IMR-90 (cell line): ENCODE measurements at regions not wholly inside any gene's neighbourhood (a gene's known extent, or its start where the extent isn't known, plus 50 kb on each side); places are given as distances from the start of the nearest gene placed in this dataset.

ENCODE experiments used
- ATAC-seq: fragments of 200-7000 bp; cut with Tn5 transposase; 2 replicates; pipeline ENCODE4 v1.9.1; 2020; ENCODE audit warnings: low read depth, mild to moderate bottlenecking, moderate library complexity
- BruUV-seq: library from RNA; stranded (reverse); fragments of 400-500 nt; replicated peaks from 2 replicates; lab custom pipeline; 2021; lab: Mats Ljungman, UMichigan
- CTCF ChIA-PET: fragments of 300-600 bp; formaldehyde crosslinking; extraction: SDS; loops from one replicate; lab custom pipeline; 2021; ENCODE audit warnings: antibody characterized with exemption; lab: Yijun Ruan, JAX
- POLR2A ChIA-PET: fragments of 300-600 bp; sonication (Branson Sonifier 250); formaldehyde crosslinking; loops from one replicate; lab custom pipeline; 2022; ENCODE audit warnings: antibody characterized with exemption; ENCODE audit not compliant: unreplicated experiment; lab: Charles Lee
- DNase-seq: peaks from one replicate; pipeline ENCODE4 v3.0.0; 2013
- H2AFZ ChIP-seq: replicated peaks from 2 replicates; pipeline ENCODE3; 2013; ENCODE audit warnings: low read length, mild to moderate bottlenecking; ENCODE audit not compliant: poor library complexity
- H2AK5ac ChIP-seq: 2 replicates; pipeline ENCODE4 v1.6.1; 2013; ENCODE audit warnings: low read depth, low read length, inconsistent platforms
- H2AK9ac ChIP-seq: replicated peaks from 2 replicates; pipeline ENCODE3; 2013; ENCODE audit warnings: mild to moderate bottlenecking, low read depth, low read length, moderate library complexity; ENCODE audit not compliant: poor library complexity
- H2BK120ac ChIP-seq: 2 replicates; pipeline ENCODE4 v1.6.1; 2013; ENCODE audit warnings: low read depth, low read length, inconsistent platforms
- H2BK15ac ChIP-seq: 3 replicates; pipeline ENCODE4 v1.6.1; 2013; ENCODE audit warnings: low read depth, low read length, inconsistent platforms
- H2BK20ac ChIP-seq: 2 replicates; pipeline ENCODE4 v1.6.1; 2013; ENCODE audit warnings: low read depth, mild to moderate bottlenecking, inconsistent platforms, low read length, moderate library complexity
- H2BK5ac ChIP-seq: 2 replicates; pipeline ENCODE4 v1.6.1; 2013; ENCODE audit warnings: mild to moderate bottlenecking, low read depth, low read length, inconsistent platforms; ENCODE audit not compliant: poor library complexity, severe bottlenecking
- H3K14ac ChIP-seq: replicated peaks from 2 replicates; pipeline ENCODE4 v1.6.1; 2013; ENCODE audit warnings: low read depth, low read length, inconsistent platforms
- H3K18ac ChIP-seq: 2 replicates; pipeline ENCODE4 v1.6.1; 2013; ENCODE audit warnings: low read depth, low read length, control low read depth
- H3K23ac ChIP-seq: 2 replicates; pipeline ENCODE4 v1.6.1; 2013; ENCODE audit warnings: low read depth, low read length, inconsistent platforms
- H3K27ac ChIP-seq: 2 replicates; pipeline ENCODE4 v1.5.1; 2013; ENCODE audit warnings: mild to moderate bottlenecking, control low read depth, low read length; ENCODE audit not compliant: insufficient read depth
- H3K27me3 ChIP-seq: 2 replicates; pipeline ENCODE4 v1.6.1; 2013; ENCODE audit warnings: low read length; ENCODE audit not compliant: control insufficient read depth, insufficient read depth
- H3K36me3 ChIP-seq: 2 replicates; pipeline ENCODE4 v1.6.1; 2013; ENCODE audit warnings: low read length, mixed read lengths; ENCODE audit not compliant: control insufficient read depth, insufficient read depth
- H3K4ac ChIP-seq: 2 replicates; pipeline ENCODE4 v1.6.1; 2013; ENCODE audit warnings: low read depth, low read length, inconsistent platforms
- H3K4me1 ChIP-seq: 2 replicates; pipeline ENCODE4 v1.6.1; 2013; ENCODE audit warnings: low read length, mixed read lengths; ENCODE audit not compliant: control insufficient read depth, insufficient read depth
- H3K4me2 ChIP-seq: 2 replicates; pipeline ENCODE4 v1.6.1; 2013; ENCODE audit warnings: low read depth, mild to moderate bottlenecking, control low read depth, low read length, moderate library complexity
- H3K4me3 ChIP-seq: 2 replicates; pipeline ENCODE4 v1.5.1; 2013; ENCODE audit warnings: low read depth, mild to moderate bottlenecking, control low read depth, low read length, moderate library complexity; ENCODE audit not compliant: insufficient read depth
- H3K56ac ChIP-seq: 2 replicates; pipeline ENCODE4 v1.6.1; 2013; ENCODE audit warnings: low read length, inconsistent platforms; ENCODE audit not compliant: insufficient read depth; ENCODE audit errors: extremely low read depth
- H3K79me1 ChIP-seq, 2 experiments: 2 replicates each; pipeline ENCODE4 v1.6.1; 2013; ENCODE audit warnings: low read length in 2 of 2, inconsistent platforms in 1 of 2, low read depth in 1 of 2
- H3K9ac ChIP-seq: 2 replicates; pipeline ENCODE4 v1.6.1; 2013; ENCODE audit warnings: low read depth, low read length, control low read depth
- H3K9me1 ChIP-seq: 2 replicates; pipeline ENCODE4 v1.6.1; 2013; ENCODE audit warnings: low read length, inconsistent platforms; ENCODE audit not compliant: insufficient read depth
- H3K9me3 ChIP-seq: 2 replicates; pipeline ENCODE4 v1.6.1; 2013; ENCODE audit warnings: low read length; ENCODE audit not compliant: control insufficient read depth, insufficient read depth
- H4K20me1 ChIP-seq: 2 replicates; pipeline ENCODE4 v1.6.1; 2013; ENCODE audit warnings: low read length, inconsistent platforms; ENCODE audit not compliant: insufficient read depth
- H4K5ac ChIP-seq: 2 replicates; pipeline ENCODE4 v1.6.1; 2013; ENCODE audit warnings: mild to moderate bottlenecking, low read depth, low read length, control low read depth
- H4K8ac ChIP-seq, 2 experiments: 2 replicates each; pipeline ENCODE4 v1.6.1; 2013; ENCODE audit warnings: low read depth in 2 of 2, low read length in 2 of 2, control low read depth in 1 of 2, inconsistent platforms in 1 of 2
- H4K91ac ChIP-seq: 2 replicates; pipeline ENCODE4 v1.6.1; 2013; ENCODE audit warnings: low read depth, low read length, inconsistent platforms; ENCODE audit not compliant: insufficient read depth
- BHLHE40 ChIP-seq: fragments of 150-350 bp; IDR thresholded peaks from 2 replicates; pipeline ENCODE4 v1.6.1; 2016; ENCODE audit warnings: mild to moderate bottlenecking, low read depth, low read length
- CEBPB ChIP-seq: IDR thresholded peaks from 2 replicates; pipeline ENCODE4 v1.6.1; 2012; ENCODE audit warnings: low read depth, low read length, improper control_type of control experiment
- CHD1 ChIP-seq: IDR thresholded peaks from 2 replicates; pipeline ENCODE4 v1.6.1; 2012; ENCODE audit warnings: low read depth, low read length, improper control_type of control experiment
- CTCF ChIP-seq: conservative IDR thresholded peaks from 2 replicates; pipeline ENCODE4 v1.5.1; 2012; ENCODE audit warnings: mild to moderate bottlenecking, low read depth, low read length, improper control_type of control experiment
- ELK1 ChIP-seq: fragments of 150-350 bp; IDR thresholded peaks from 2 replicates; pipeline ENCODE4 v1.6.1; 2016; ENCODE audit warnings: low read depth, mild to moderate bottlenecking, low read length, moderate library complexity, borderline replicate concordance
- FOS ChIP-seq: fragments of 150-350 bp; IDR thresholded peaks from 2 replicates; pipeline ENCODE4 v1.6.1; 2016; ENCODE audit warnings: low read depth, low read length
- MAFK ChIP-seq: IDR thresholded peaks from 2 replicates; pipeline ENCODE4 v1.6.1; 2012; ENCODE audit warnings: low read depth, low read length, improper control_type of control experiment
- MAZ ChIP-seq: IDR thresholded peaks from 2 replicates; pipeline ENCODE4 v1.6.1; 2012; ENCODE audit warnings: low read depth, mild to moderate bottlenecking, low read length, improper control_type of control experiment, moderate library complexity, borderline replicate concordance
- MXI1 ChIP-seq: IDR thresholded peaks from 2 replicates; pipeline ENCODE4 v1.6.1; 2012; ENCODE audit warnings: low read depth, mild to moderate bottlenecking, low read length, moderate library complexity, borderline replicate concordance
- NFE2L2 ChIP-seq: fragments of 150-350 bp; IDR thresholded peaks from 2 replicates; pipeline ENCODE4 v1.6.1; 2016; ENCODE audit warnings: low read depth, mild to moderate bottlenecking, low read length
- POLR2A ChIP-seq: IDR thresholded peaks from 2 replicates; pipeline ENCODE4 v1.6.1; 2012; ENCODE audit warnings: mild to moderate bottlenecking, low read depth, low read length
- RAD21 ChIP-seq: IDR thresholded peaks from 2 replicates; pipeline ENCODE4 v1.6.1; 2012; ENCODE audit warnings: low read length, improper control_type of control experiment
- RCOR1 ChIP-seq: IDR thresholded peaks from 2 replicates; pipeline ENCODE4 v1.6.1; 2012; ENCODE audit warnings: mild to moderate bottlenecking, low read length, improper control_type of control experiment; ENCODE audit not compliant: insufficient replicate concordance
- RFX5 ChIP-seq: IDR thresholded peaks from 2 replicates; pipeline ENCODE4 v1.8.0; 2012; ENCODE audit warnings: low read depth, mild to moderate bottlenecking, low read length, moderate library complexity
- SMC3 ChIP-seq: fragments of 150-350 bp; IDR thresholded peaks from 2 replicates; pipeline ENCODE4 v1.6.1; 2016; ENCODE audit warnings: low read depth, mild to moderate bottlenecking, antibody characterized with exemption, low read length, moderate library complexity
- USF2 ChIP-seq: fragments of 150-350 bp; IDR thresholded peaks from 2 replicates; pipeline ENCODE4 v1.6.1; 2017; ENCODE audit warnings: mild to moderate bottlenecking, antibody characterized with exemption, low read length, low read depth
- WGBS, 2 experiments: methylation state at CpG; one replicate each; pipeline versions ENCODE4 v1.1.5 to v1.1.7; 2013; ENCODE audit warnings: missing lambda C conversion rate in 2 of 2; ENCODE audit not compliant: insufficient read length in 1 of 2; ENCODE audit errors: extremely low coverage in 2 of 2; 5-methylcytosine and 5-hydroxymethylcytosine counted together
- dilution Hi-C: fragments of 300-500 bp; cut with HindIII; formaldehyde crosslinking; loops from one replicate; pipeline ENCODE4 v1.14.3; 2018; ENCODE audit warnings: low sequenced_read_pairs; ENCODE audit not compliant: unreplicated experiment
- in situ Hi-C: fragments of 300-500 bp; cut with MboI; formaldehyde crosslinking; loops from 3 replicates; pipeline ENCODE4 v1.14.3; 2019; ENCODE audit warnings: low sequenced_read_pairs, inconsistent platforms, mixed read lengths
- intact Hi-C: fragments of 100-400 bp; cut with micrococcal nuclease; formaldehyde crosslinking; loops from 2 replicates; pipeline ENCODE4 v1.10.0; 2022

GRCh38 chr4:150007512-150007911 lies 70.7 kb upstream of the DCLK2 start:
- Histone ChIP-seq H3K56ac (no peak overlapping the region), H3K27me3 (no peaks in the 10 kb centered on the region)
- intact Hi-C loops, result no loop called here

More at GRCh38 chr4:150007512-150007911, 70.7 kb upstream of the DCLK2 start:
- no peaks in the 10 kb centered on the region for H3K36me3 ChIP-seq
- POLR2A ChIA-PET, result interaction anchor here (0.6 kb wide), 1 partner anchor 9 kb away, joined by 3 read pairs; no protein-coding TSS in a partner anchor
- peak overlapping the region; percentile 14 for H3K18ac ChIP-seq
- H3K14ac ChIP-seq, result peak overlapping the region; percentile 2; the same call in 1 of the 2 replicates
- WGBS, 2 experiments, result 0% methylated on average over 1 of the region's 3 CpGs; no CpG with 5 or more reads in 1 of the 2 experiments
- TF ChIP-seq POLR2A (no peak), FOS (no peak), NFE2L2 (no peak), MXI1 (no peak), MAFK (no peak), MAZ (no peak), RAD21 (no peak), SMC3 (no peak), CTCF (no peak), BHLHE40 (no peak), RFX5 (no peak), USF2 (no peak), ELK1 (no peak), CEBPB (no peak), CHD1 (no peak), RCOR1 (no peak)
- peak overlapping the region; percentile 64 for H4K91ac ChIP-seq
- no peaks in the 10 kb centered on the region for H3K9me3 ChIP-seq
- peak; percentile 57 for DNase-seq
- peak overlapping the region; percentile 28 for H2BK20ac ChIP-seq
- H2AFZ ChIP-seq, result peak overlapping the region; percentile 51
- no peaks in the 10 kb centered on the region for H4K20me1 ChIP-seq
- peak overlapping the region; percentile 64; the same call in 1 of the 2 replicates for H3K4ac ChIP-seq
- BruUV-seq, result no TSS peak
- H3K9ac ChIP-seq, result no peak overlapping the region
- no peaks in the 10 kb centered on the region for H3K79me1 ChIP-seq
- CTCF ChIA-PET, result interaction anchor here (0.7 kb wide), 1 partner anchor 339 kb away, joined by 3 read pairs; no protein-coding TSS in a partner anchor
- peaks cover 4% of the 10 kb centered on the region for H3K9me1 ChIP-seq
- ATAC-seq, result peak; percentile 28; the same call in 1 of the 2 replicates
- no peak overlapping the region for H2AK9ac ChIP-seq
- H3K4me1 ChIP-seq, result peaks cover 22% of the 10 kb centered on the region
- H4K8ac ChIP-seq, result peak overlapping the region in 1 of 2 experiments; percentile 6; a peak in 1 of 4 replicates
- in situ Hi-C loops (loop anchor here (10.0 kb wide), 1 partner anchor 577 kb away; the partner anchor contains the start of gene MAB21L2), dilution Hi-C loops (no loop called here)
- no peak overlapping the region for H3K27ac ChIP-seq
- no peak overlapping the region for H3K4me3 ChIP-seq
- peak overlapping the region; percentile 16; the same call in 1 of the 2 replicates for H3K4me2 ChIP-seq
- H2AK5ac ChIP-seq, result no peak overlapping the region; the same call in 1 of the 2 replicates
- peak overlapping the region; percentile 41 for H2BK5ac ChIP-seq
- peak overlapping the region; percentile 39 for H2BK120ac ChIP-seq
- peak overlapping the region; percentile 74; the same call in 1 of the 2 replicates for H3K23ac ChIP-seq
- H2BK15ac ChIP-seq, result 0 out of 3 replicates have a peak overlapping the region, but pooled peaks have one; percentile 9
- H4K5ac ChIP-seq, result peak overlapping the region; percentile 18; the same call in 1 of the 2 replicates
